H1 (cell line): ENCODE measurements at regions not wholly inside any gene's neighbourhood (a gene's known extent, or its start where the extent isn't known, plus 50 kb on each side); places are given as distances from the start of the nearest gene placed in this dataset.

Experiments used
- CTCF ChIA-PET: fragments of 300-600 bp; sonication (Branson Sonifier 250); formaldehyde crosslinking; loops from one replicate; lab custom pipeline; 2021; ENCODE audit not compliant: partially characterized antibody; lab: Charles Lee
- POLR2A ChIA-PET: fragments of 300-600 bp; sonication (Branson Sonifier 250); formaldehyde crosslinking; loops from one replicate; lab custom pipeline; 2021; ENCODE audit warnings: inconsistent platforms; ENCODE audit not compliant: partially characterized antibody; lab: Charles Lee
- DNase-seq, 2 experiments: peaks; one replicate each; pipeline versions ENCODE4 v3.0.0 to v3.0.0-alpha.2; 2010 to 2022; ENCODE audit warnings: low spot score in 2 of 2, low read depth in 1 of 2, mixed read lengths in 1 of 2
- FAIRE-seq: peaks from 2 replicates; lab custom pipeline; 2011; peaks lifted over from hg19 to GRCh38; lab: Jason Lieb, UNC
- H2AFZ ChIP-seq: 2 replicates; pipeline ENCODE4 v1.8.1; 2012; ENCODE audit warnings: low read length, inconsistent platforms
- H2AK5ac ChIP-seq: 2 replicates; pipeline ENCODE4 v1.6.1; 2013; ENCODE audit warnings: low read depth, low read length
- H2BK120ac ChIP-seq: replicated peaks from 2 replicates; pipeline ENCODE3; 2013; ENCODE audit warnings: low read depth, low read length, inconsistent platforms
- H2BK12ac ChIP-seq: 2 replicates; pipeline ENCODE4 v1.6.1; 2013; ENCODE audit warnings: low read depth, low read length
- H2BK15ac ChIP-seq: 2 replicates; pipeline ENCODE4 v1.6.1; 2013; ENCODE audit warnings: low read length
- H2BK20ac ChIP-seq: 2 replicates; pipeline ENCODE4 v1.6.1; 2013; ENCODE audit warnings: low read length
- H2BK5ac ChIP-seq: 2 replicates; pipeline ENCODE4 v1.6.1; 2013; ENCODE audit warnings: low read depth, low read length
- H3K14ac ChIP-seq: 2 replicates; pipeline ENCODE4 v1.6.1; 2013; ENCODE audit warnings: inconsistent platforms; ENCODE audit not compliant: insufficient read length
- H3K18ac ChIP-seq: 2 replicates; pipeline ENCODE4 v1.6.1; 2013; ENCODE audit warnings: low read length; ENCODE audit errors: extremely low read depth
- H3K23ac ChIP-seq: 2 replicates; pipeline ENCODE4 v1.6.1; 2013; ENCODE audit warnings: inconsistent platforms; ENCODE audit not compliant: insufficient read length
- H3K23me2 ChIP-seq: 2 replicates; pipeline ENCODE4 v1.6.1; 2013; ENCODE audit warnings: low read depth, low read length
- H3K27ac ChIP-seq: 2 replicates; pipeline ENCODE4 v1.6.1; 2011; ENCODE audit warnings: low read depth, low read length, inconsistent platforms
- H3K27me3 ChIP-seq, 4 experiments: replicated peaks in 1 of 4; 1 replicate in 1 of 4; 2 replicates in 3 of 4; pipeline versions ENCODE4 v1.6.1 to v1.8.1; 2011 to 2013; ENCODE audit warnings: low read length in 3 of 4, mild to moderate bottlenecking in 3 of 4, inconsistent platforms in 2 of 4, mixed read lengths in 2 of 4, moderate library complexity in 1 of 4; ENCODE audit not compliant: control insufficient read depth in 3 of 4, insufficient read depth in 3 of 4; ENCODE audit errors: extremely low read depth in 1 of 4
- H3K36me3 ChIP-seq, 4 experiments: 2 replicates each; pipeline versions ENCODE4 v1.6.1 to v1.8.1; 2011 to 2013; ENCODE audit warnings: mild to moderate bottlenecking in 4 of 4, low read length in 3 of 4, moderate library complexity in 2 of 4, control low read depth in 1 of 4, inconsistent platforms in 1 of 4; ENCODE audit not compliant: insufficient read depth in 4 of 4, control insufficient read depth in 2 of 4
- H3K4ac ChIP-seq: replicated peaks from 2 replicates; pipeline ENCODE3; 2013; ENCODE audit warnings: low read length, low read depth, mixed read lengths, inconsistent platforms; ENCODE audit not compliant: insufficient read length
- H3K4me1 ChIP-seq, 4 experiments: replicated peaks in 1 of 4; 1 replicate in 1 of 4; 2 replicates in 3 of 4; pipeline versions ENCODE4 v1.6.1 to v1.8.1; 2011 to 2013; ENCODE audit warnings: low read length in 3 of 4, inconsistent platforms in 2 of 4, mixed read lengths in 1 of 4; ENCODE audit not compliant: insufficient read depth in 4 of 4, control insufficient read depth in 3 of 4
- H3K4me2 ChIP-seq, 2 experiments: 2 replicates each; pipeline versions ENCODE4 v1.6.1 to v1.8.1; 2011 to 2013; ENCODE audit warnings: low read depth in 2 of 2, low read length in 2 of 2, control low read depth in 1 of 2, inconsistent platforms in 1 of 2, mild to moderate bottlenecking in 1 of 2; ENCODE audit not compliant: insufficient read depth in 1 of 2
- H3K4me3 ChIP-seq, 4 experiments: fragments of 200-600, 300-600 bp in 1 of 4; sonication (generic), shearing (Covaris generic), sonication (Bioruptor Twin) in 1 of 4; 2 replicates each; pipeline versions ENCODE4 v1.5.1 to v1.8.1; 2011 to 2016; ENCODE audit warnings: low read length in 4 of 4, low read depth in 3 of 4, control low read depth in 2 of 4, inconsistent platforms in 2 of 4, mild to moderate bottlenecking in 2 of 4, mixed read lengths in 1 of 4, moderate library complexity in 1 of 4; ENCODE audit not compliant: insufficient read depth in 2 of 4; ENCODE audit errors: extremely low read depth in 1 of 4
- H3K56ac ChIP-seq: replicated peaks from 2 replicates; pipeline ENCODE3; 2013; ENCODE audit warnings: low read depth, mild to moderate bottlenecking, mixed read lengths, low read length, inconsistent platforms; ENCODE audit not compliant: insufficient read length
- H3K79me1 ChIP-seq: 2 replicates; pipeline ENCODE4 v1.6.1; 2013; ENCODE audit warnings: low read depth, low read length, control low read depth
- H3K79me2 ChIP-seq, 2 experiments: 2 replicates each; pipeline versions ENCODE4 v1.6.1 to v1.8.1; 2012 to 2013; ENCODE audit warnings: low read length in 2 of 2, mild to moderate bottlenecking in 2 of 2, inconsistent platforms in 1 of 2; ENCODE audit not compliant: insufficient read depth in 2 of 2, control insufficient read depth in 1 of 2
- H3K9ac ChIP-seq, 4 experiments: replicated peaks in 1 of 4; 1 replicate in 1 of 4; 2 replicates in 3 of 4; pipeline versions ENCODE4 v1.6.1 to v1.8.1; 2011 to 2013; ENCODE audit warnings: low read depth in 3 of 4, low read length in 3 of 4, control low read depth in 2 of 4, mild to moderate bottlenecking in 2 of 4, moderate library complexity in 2 of 4, inconsistent platforms in 1 of 4; ENCODE audit errors: extremely low read depth in 1 of 4
- H3K9me3 ChIP-seq, 2 experiments: 2 replicates each; pipeline versions ENCODE4 v1.6.1 to v1.8.1; 2012 to 2013; ENCODE audit warnings: mild to moderate bottlenecking in 2 of 2, moderate library complexity in 2 of 2, control low read depth in 1 of 2, inconsistent platforms in 1 of 2, low read depth in 1 of 2, low read length in 1 of 2, mixed read lengths in 1 of 2; ENCODE audit not compliant: insufficient read depth in 2 of 2
- H4K20me1 ChIP-seq, 2 experiments: replicated peaks in 1 of 2; 2 replicates each; pipeline versions ENCODE3 to v1.8.1; 2011 to 2013; ENCODE audit warnings: inconsistent platforms in 2 of 2, low read length in 2 of 2, mild to moderate bottlenecking in 1 of 2; ENCODE audit not compliant: insufficient read depth in 2 of 2, control insufficient read depth in 1 of 2
- H4K5ac ChIP-seq: 2 replicates; pipeline ENCODE4 v1.6.1; 2013; ENCODE audit warnings: low read length, low read depth, mixed read lengths, inconsistent platforms; ENCODE audit not compliant: insufficient read length
- H4K8ac ChIP-seq: 2 replicates; pipeline ENCODE4 v1.8.0; 2013; ENCODE audit warnings: mild to moderate bottlenecking, moderate library complexity, low read length, inconsistent platforms; ENCODE audit not compliant: insufficient read depth; ENCODE audit errors: extremely low read depth
- H4K91ac ChIP-seq: replicated peaks from 2 replicates; pipeline ENCODE3; 2013; ENCODE audit warnings: low read length, mixed read lengths, inconsistent platforms; ENCODE audit not compliant: insufficient read length
- BCL11A ChIP-seq, 2 experiments: IDR thresholded peaks; one replicate each; pipeline ENCODE4 v1.6.1; 2011; ENCODE audit warnings: low read depth in 2 of 2, low read length in 2 of 2, mild to moderate bottlenecking in 2 of 2
- CBX8 ChIP-seq: fragments of 300-800, 300-1000 bp; sonication (generic); IDR thresholded peaks from 2 replicates; pipeline ENCODE4 v1.7.1; 2016; ENCODE audit warnings: low read depth, low read length, borderline replicate concordance
- CTCF ChIP-seq, 3 experiments: IDR thresholded peaks; 1 replicate in 2 of 3; 2 replicates in 1 of 3; pipeline versions ENCODE4 v1.5.1 to v1.6.1; 2011; ENCODE audit warnings: low read length in 3 of 3, mild to moderate bottlenecking in 3 of 3, inconsistent platforms in 2 of 3, low read depth in 1 of 3, moderate library complexity in 1 of 3; ENCODE audit not compliant: insufficient read depth in 1 of 3; ENCODE audit errors: control extremely low read depth in 1 of 3
- EZH2 ChIP-seq: fragments of 200-600 bp; sonication (generic); IDR thresholded peaks from 2 replicates; pipeline ENCODE4 v1.7.1; 2012; ENCODE audit warnings: low read depth, mild to moderate bottlenecking, moderate library complexity, low read length, inconsistent platforms; ENCODE audit not compliant: severe bottlenecking
- HDAC2 ChIP-seq, 2 experiments: fragments of 300-600 bp in 1 of 2; sonication (generic) in 1 of 2; IDR thresholded peaks; 2 replicates each; pipeline ENCODE4 v1.6.1; 2011 to 2012; ENCODE audit warnings: low read depth in 2 of 2, low read length in 2 of 2, mild to moderate bottlenecking in 2 of 2, moderate library complexity in 2 of 2, borderline replicate concordance in 1 of 2, inconsistent platforms in 1 of 2
- JUND ChIP-seq: IDR thresholded peaks from 2 replicates; pipeline ENCODE4 v1.6.1; 2011; ENCODE audit warnings: mild to moderate bottlenecking, improper control_type of control experiment, low read length
- KDM4A ChIP-seq: IDR thresholded peaks from one replicate; pipeline ENCODE4 v1.7.1; 2012; ENCODE audit warnings: low read depth, mild to moderate bottlenecking, moderate library complexity, low read length, inconsistent platforms; ENCODE audit not compliant: severe bottlenecking
- NANOG ChIP-seq: IDR thresholded peaks from 2 replicates; pipeline ENCODE4 v1.6.1; 2011; ENCODE audit warnings: low read length, low read depth, mild to moderate bottlenecking, inconsistent platforms; ENCODE audit not compliant: insufficient read depth, poor library complexity, severe bottlenecking
- RNF2 ChIP-seq: fragments of 200-900, 300-1000 bp; sonication (generic); IDR thresholded peaks from 2 replicates; pipeline ENCODE4 v1.7.1; 2016; ENCODE audit warnings: borderline replicate concordance, low read depth, mild to moderate bottlenecking, antibody characterized with exemption, low read length; ENCODE audit not compliant: poor library complexity, severe bottlenecking; ENCODE audit errors: missing control alignments
- SUZ12 ChIP-seq: fragments of 200-600 bp; sonication (generic); IDR thresholded peaks from 2 replicates; pipeline ENCODE4 v1.6.1; 2012; ENCODE audit warnings: mild to moderate bottlenecking, inconsistent platforms, low read length, moderate library complexity, mixed read lengths
- TAF1 ChIP-seq: IDR thresholded peaks from 2 replicates; pipeline ENCODE4 v1.6.1; 2011; ENCODE audit warnings: mild to moderate bottlenecking, low read depth, low read length
- WGBS, 2 experiments: shearing (Covaris generic) in 1 of 2; methylation state at CpG; one replicate each; pipeline versions ENCODE4 v1.1.6 to v1.1.7; 2013 to 2015; ENCODE audit warnings: low lambda C conversion rate in 2 of 2, mixed read lengths in 2 of 2, inconsistent platforms in 1 of 2, low coverage in 1 of 2, missing lambda C conversion rate in 1 of 2; ENCODE audit not compliant: insufficient replicate concordance in 2 of 2, insufficient coverage in 1 of 2, insufficient read length in 1 of 2; ENCODE audit errors: extremely low coverage in 1 of 2, missing lambda C conversion rate in 1 of 2; 5-methylcytosine and 5-hydroxymethylcytosine counted together

GRCh38 chr1:29597861-29598260 is 361.5 kb downstream of the PTPRU start:
- Histone ChIP-seq H3K79me1 (no peaks in the 10 kb centered on the region), H3K79me2 (no peaks in the 10 kb centered on the region), H3K36me3 (no peaks in the 10 kb centered on the region), H2BK12ac (no peak overlapping the region), H4K91ac (no peak overlapping the region), H2BK120ac (no peak overlapping the region), H2BK20ac (no peak overlapping the region), H3K27me3 (no peaks in the 10 kb centered on the region), H4K5ac (no peak overlapping the region), H2AK5ac (no peak overlapping the region), H3K4me1 (no peaks in the 10 kb centered on the region), H3K23ac (no peak overlapping the region), H3K18ac (no peak overlapping the region), H2BK15ac (no peak overlapping the region), H4K20me1 (no peaks in the 10 kb centered on the region), H3K56ac (no peak overlapping the region), H3K9me3 (peaks cover 0 to 5% of the 10 kb centered on the region in 2 experiments; a peak in 1 of 4 replicates), H3K4me3 (no peak overlapping the region), H3K4ac (no peak overlapping the region), H3K4me2 (no peak overlapping the region), H3K23me2 (no peaks in the 10 kb centered on the region), H3K27ac (no peak overlapping the region), H2BK5ac (no peak overlapping the region), H3K14ac (no peak overlapping the region), H3K9ac (no peak overlapping the region), H2AFZ (no peak overlapping the region), H4K8ac (no peak overlapping the region)
- CTCF ChIA-PET, result interaction anchor here (1.4 kb wide), 1 partner anchor 25 kb away, joined by 4 read pairs; no protein-coding TSS in a partner anchor
- FAIRE-seq, result no peak
- POLR2A ChIA-PET, result no interaction called here
- 94% methylated on average over 5 of the region's 5 CpGs; no CpG with 5 or more reads in 1 of the 2 experiments for WGBS, 2 experiments
- DNase-seq, result no peak
- TF ChIP-seq TAF1 (no peak), BCL11A (IDR thresholded peaks at IDR 0.05; ENCODE audit: low read depth in 2 of 2, low read length in 2 of 2) (no peak), CTCF (IDR thresholded peaks at IDR 0.05; ENCODE audit: control extremely low read depth in 1 of 3, insufficient read depth in 1 of 3, low read depth in 1 of 3, low read length in 3 of 3) (no peak), EZH2 (no peak), NANOG (no peak), JUND (no peak), SUZ12 (no peak), RNF2 (no peak), KDM4A (no peak), CBX8 (no peak), HDAC2 (IDR thresholded peaks at IDR 0.05; ENCODE audit: borderline replicate concordance in 1 of 2, low read depth in 2 of 2, low read length in 2 of 2) (no peak)
